Testis (tissue), 2 donors: ENCODE measurements at regions not wholly inside any gene's neighbourhood (a gene's known extent, or its start where the extent isn't known, plus 50 kb on each side); places are given as distances from the start of the nearest gene placed in this dataset.

Source experiments
- CTCF ChIP-seq, 3 experiments: fragments of 450-650 bp in 2 of 3; fragments of 200-600 bp in 1 of 3; sonication (generic) in 1 of 3; IDR thresholded peaks; one replicate each; pipeline ENCODE4 v1.5.1; 2016 to 2019; ENCODE audit warnings: antibody characterized with exemption in 3 of 3, mild to moderate bottlenecking in 2 of 3, moderate library complexity in 1 of 3
- POLR2A ChIP-seq: fragments of 450-650 bp; IDR thresholded peaks from one replicate; pipeline ENCODE4 v1.6.1; 2017; ENCODE audit warnings: antibody characterized with exemption, mild to moderate bottlenecking, moderate library complexity

- TF ChIP-seq CTCF (IDR thresholded peaks at IDR 0.05) (no peak), POLR2A (no peak)
Measured at GRCh38 chr2:192292478-192292877, 97.7 kb upstream of the TMEFF2 start.
